ENCODE measurements at regions not wholly inside any gene's neighbourhood (a gene's known extent, or its start where the extent isn't known, plus 50 kb on each side); places are given as distances from the start of the nearest gene placed in this dataset.

GRCh38 chr2:14536976-14537375 lies 95.5 kb upstream of the LRATD1 start:
- no peaks in the 10 kb centered on the region for H3K4me1 Mint-ChIP-seq
- Histone ChIP-seq H3K36me3 (replicated peaks in 1 of 2; ENCODE audit: control extremely low read depth in 1 of 2, control insufficient read depth in 1 of 2, extremely low read depth in 1 of 2, insufficient read depth in 2 of 2, low read length in 1 of 2) (no peaks in the 10 kb centered on the region), H3K4me1 (ENCODE audit: control insufficient read depth in 2 of 2, insufficient read depth in 2 of 2, low read length in 2 of 2) (no peaks in the 10 kb centered on the region), H3K4me3 (ENCODE audit: control extremely low read depth in 1 of 5, extremely low read depth in 1 of 5, insufficient read depth in 1 of 5, low read depth in 2 of 5, low read length in 4 of 5) (no peak overlapping the region), H3K27me3 (replicated peaks in 1 of 4; ENCODE audit: control extremely low read depth in 1 of 4, control insufficient read depth in 3 of 4, insufficient read depth in 4 of 4, low read length in 3 of 4) (no peaks in the 10 kb centered on the region), H3K27ac (ENCODE audit: low read length in 2 of 2) (no peak overlapping the region), H2AFZ (ENCODE audit: insufficient read depth, low read depth, low read length, poor library complexity, severe bottlenecking) (no peak overlapping the region), H3K4me2 (replicated peaks; ENCODE audit: low read depth, low read length, poor library complexity, severe bottlenecking) (no peak overlapping the region), H4K20me1 (ENCODE audit: control insufficient read depth, insufficient read depth, low read length, poor library complexity, severe bottlenecking) (no peaks in the 10 kb centered on the region), H3K79me2 (ENCODE audit: control insufficient read depth, insufficient read depth, low read length) (no peaks in the 10 kb centered on the region), H3K9me3 (ENCODE audit: control extremely low read depth in 1 of 3, control insufficient read depth in 2 of 3, insufficient read depth in 1 of 3, low read length in 2 of 3) (peaks cover 0 to 6% (median 0%) of the 10 kb centered on the region in 3 donors), H3K9ac (ENCODE audit: low read length) (no peak overlapping the region)
- H3K27ac Mint-ChIP-seq = no peak overlapping the region
- no peaks in the 10 kb centered on the region for H3K9me3 Mint-ChIP-seq (ENCODE audit: insufficient read depth)
- ChIA-PET POLR2A (no interaction called here), CTCF (no interaction called here)
- no peaks in the 10 kb centered on the region for H3K27me3 Mint-ChIP-seq
- DNase-seq = no peak
- TF ChIP-seq CTCF (IDR thresholded peaks at IDR 0.05) (no peak), EZH2 (IDR thresholded peaks at IDR 0.05; ENCODE audit: borderline replicate concordance, insufficient read depth, low read depth, low read length, poor library complexity, severe bottlenecking) (no peak)
- 84% methylated on average over 4 of the region's 4 CpGs for WGBS (ENCODE audit: insufficient coverage)
- H3K4me3 Mint-ChIP-seq = no peak overlapping the region
- ATAC-seq (ENCODE audit: low read depth) = no peak
- intact Hi-C loops (cut with micrococcal nuclease) = no loop called here

GRCh38 chr2:14540015-14540414 lies 92.5 kb upstream of the LRATD1 start:
- Histone ChIP-seq H3K4me1 (ENCODE audit: control insufficient read depth in 2 of 2, insufficient read depth in 2 of 2, low read length in 2 of 2) (no peaks in the 10 kb centered on the region), H2AFZ (ENCODE audit: insufficient read depth, low read depth, low read length, poor library complexity, severe bottlenecking) (no peak overlapping the region), H3K4me2 (replicated peaks; ENCODE audit: low read depth, low read length, poor library complexity, severe bottlenecking) (no peak overlapping the region), H3K4me3 (ENCODE audit: control extremely low read depth in 1 of 5, extremely low read depth in 1 of 5, insufficient read depth in 1 of 5, low read depth in 2 of 5, low read length in 4 of 5) (no peak overlapping the region), H3K79me2 (ENCODE audit: control insufficient read depth, insufficient read depth, low read length) (no peaks in the 10 kb centered on the region), H3K36me3 (replicated peaks in 1 of 2; ENCODE audit: control extremely low read depth in 1 of 2, control insufficient read depth in 1 of 2, extremely low read depth in 1 of 2, insufficient read depth in 2 of 2, low read length in 1 of 2) (no peaks in the 10 kb centered on the region), H3K9ac (ENCODE audit: low read length) (no peak overlapping the region), H3K27ac (ENCODE audit: low read length in 2 of 2) (no peak overlapping the region), H4K20me1 (ENCODE audit: control insufficient read depth, insufficient read depth, low read length, poor library complexity, severe bottlenecking) (no peaks in the 10 kb centered on the region), H3K27me3 (replicated peaks in 1 of 4; ENCODE audit: control extremely low read depth in 1 of 4, control insufficient read depth in 3 of 4, insufficient read depth in 4 of 4, low read length in 3 of 4) (no peaks in the 10 kb centered on the region), H3K9me3 (ENCODE audit: control extremely low read depth in 1 of 3, control insufficient read depth in 2 of 3, insufficient read depth in 1 of 3, low read length in 2 of 3) (peaks cover 0 to 2% (median 0%) of the 10 kb centered on the region in 3 donors)
- POLR2A ChIA-PET = no interaction called here
- TF ChIP-seq CTCF (IDR thresholded peaks at IDR 0.05) (no peak), EZH2 (IDR thresholded peaks at IDR 0.05; ENCODE audit: borderline replicate concordance, insufficient read depth, low read depth, low read length, poor library complexity, severe bottlenecking) (no peak)
- no peak overlapping the region for H3K4me3 Mint-ChIP-seq
- CTCF ChIA-PET = no interaction called here
- no peaks in the 10 kb centered on the region for H3K9me3 Mint-ChIP-seq (ENCODE audit: insufficient read depth)
- no CpG with 5 or more reads among the region's 1 CpG for WGBS (ENCODE audit: insufficient coverage)
- no peaks in the 10 kb centered on the region for H3K4me1 Mint-ChIP-seq
- no peaks in the 10 kb centered on the region for H3K27me3 Mint-ChIP-seq
- no peak overlapping the region for H3K27ac Mint-ChIP-seq
- DNase-seq (no peak), ATAC-seq (ENCODE audit: low read depth) (no peak)
- intact Hi-C loops (cut with micrococcal nuclease) = no loop called here

Measured in B cell (primary cell).